Duodenal mucosa (tissue), 2 donors: ENCODE measurements at regions not wholly inside any gene's neighbourhood (a gene's known extent, or its start where the extent isn't known, plus 50 kb on each side); places are given as distances from the start of the nearest gene placed in this dataset.

ENCODE experiments used
- H3K27ac ChIP-seq: one replicate; pipeline ENCODE4 v1.7.0; 2013; ENCODE audit warnings: low read depth, low read length
- H3K27me3 ChIP-seq, 2 donors: one replicate each; pipeline ENCODE4 v1.7.0; 2013; ENCODE audit warnings: low read length in 2 of 2, control low read depth in 1 of 2; ENCODE audit not compliant: insufficient read depth in 2 of 2, control insufficient read depth in 1 of 2
- H3K36me3 ChIP-seq, 2 donors: one replicate each; pipeline ENCODE4 v1.7.0; 2013; ENCODE audit warnings: low read length in 2 of 2, control low read depth in 1 of 2; ENCODE audit not compliant: insufficient read depth in 2 of 2, control insufficient read depth in 1 of 2
- H3K4me1 ChIP-seq, 2 donors: one replicate each; pipeline ENCODE4 v1.7.0; 2013; ENCODE audit warnings: low read length in 2 of 2, control low read depth in 1 of 2; ENCODE audit not compliant: insufficient read depth in 2 of 2, control insufficient read depth in 1 of 2
- H3K4me3 ChIP-seq, 2 donors: one replicate each; pipeline ENCODE4 v1.7.0; 2013; ENCODE audit warnings: low read length in 2 of 2, low read depth in 1 of 2
- H3K9ac ChIP-seq, 2 donors: one replicate each; pipeline ENCODE4 v1.7.0; 2013; ENCODE audit warnings: low read length in 2 of 2, low read depth in 1 of 2
- H3K9me3 ChIP-seq, 2 donors: one replicate each; pipeline ENCODE4 v1.7.0; 2013; ENCODE audit warnings: low read length in 2 of 2, control low read depth in 1 of 2; ENCODE audit not compliant: control insufficient read depth in 1 of 2

- Histone ChIP-seq H3K9ac (no peak overlapping the region), H3K36me3 (no peaks in the 10 kb centered on the region), H3K4me3 (no peak overlapping the region), H3K4me1 (peaks cover 8 to 11% of the 10 kb centered on the region in 2 donors), H3K9me3 (peaks cover 0 to 4% of the 10 kb centered on the region in 2 donors), H3K27ac (no peak overlapping the region), H3K27me3 (no peaks in the 10 kb centered on the region)
Measured at GRCh38 chr2:23132823-23133595, 252.0 kb upstream of the KLHL29 start.

GRCh38 chr2:23134726-23135125 is 250.3 kb upstream of the KLHL29 start:
- H3K9me3 ChIP-seq: no peaks in the 10 kb centered on the region
- H3K27ac ChIP-seq: no peak overlapping the region
- H3K36me3 ChIP-seq: no peaks in the 10 kb centered on the region
- H3K4me1 ChIP-seq: no peaks in the 10 kb centered on the region
- H3K9ac ChIP-seq: no peak overlapping the region
- no peaks in the 10 kb centered on the region for H3K27me3 ChIP-seq
- no peak overlapping the region for H3K4me3 ChIP-seq

- H3K27me3 ChIP-seq: no peaks in the 10 kb centered on the region
Measured at GRCh38 chr2:23135481-23136100, 249.4 kb upstream of the KLHL29 start.

DNA sequence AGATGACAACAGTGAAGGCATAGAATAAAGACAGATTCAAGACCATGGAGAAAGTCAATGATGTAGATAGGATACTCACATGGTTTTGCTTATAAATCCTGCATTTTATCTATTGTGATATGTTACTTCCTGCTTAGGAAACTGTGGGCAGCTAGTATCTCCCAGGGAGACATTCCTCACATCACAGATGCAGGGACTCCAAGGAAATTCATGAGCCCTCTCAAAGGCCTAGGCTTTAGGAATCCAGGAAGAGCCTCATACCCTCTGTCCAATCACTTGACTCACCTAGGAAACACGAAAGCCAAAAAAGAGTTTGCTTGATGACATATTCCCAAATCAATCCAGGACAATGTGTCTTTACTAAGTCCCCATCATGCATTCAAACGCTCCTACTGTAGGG is 247.8 kb upstream of the KLHL29 start:
- Histone ChIP-seq H3K36me3 (no peaks in the 10 kb centered on the region), H3K4me1 (no peaks in the 10 kb centered on the region), H3K9me3 (no peaks in the 10 kb centered on the region), H3K4me3 (no peak overlapping the region), H3K9ac (no peak overlapping the region), H3K27me3 (no peaks in the 10 kb centered on the region), H3K27ac (no peak overlapping the region)

More at GRCh38 chr2:23135481-23136100, 249.4 kb upstream of the KLHL29 start:
- no peaks in the 10 kb centered on the region for H3K9me3 ChIP-seq
- no peak overlapping the region for H3K27ac ChIP-seq
- H3K9ac ChIP-seq: no peak overlapping the region
- H3K36me3 ChIP-seq: no peaks in the 10 kb centered on the region
- H3K4me3 ChIP-seq: no peak overlapping the region
- H3K4me1 ChIP-seq: no peaks in the 10 kb centered on the region

GRCh38 chr2:23138701-23139100 is 246.3 kb upstream of the KLHL29 start:
- Histone ChIP-seq H3K9ac (no peak overlapping the region), H3K4me3 (no peak overlapping the region), H3K4me1 (no peaks in the 10 kb centered on the region), H3K27me3 (no peaks in the 10 kb centered on the region), H3K27ac (no peak overlapping the region), H3K36me3 (no peaks in the 10 kb centered on the region), H3K9me3 (no peaks in the 10 kb centered on the region)

DNA sequence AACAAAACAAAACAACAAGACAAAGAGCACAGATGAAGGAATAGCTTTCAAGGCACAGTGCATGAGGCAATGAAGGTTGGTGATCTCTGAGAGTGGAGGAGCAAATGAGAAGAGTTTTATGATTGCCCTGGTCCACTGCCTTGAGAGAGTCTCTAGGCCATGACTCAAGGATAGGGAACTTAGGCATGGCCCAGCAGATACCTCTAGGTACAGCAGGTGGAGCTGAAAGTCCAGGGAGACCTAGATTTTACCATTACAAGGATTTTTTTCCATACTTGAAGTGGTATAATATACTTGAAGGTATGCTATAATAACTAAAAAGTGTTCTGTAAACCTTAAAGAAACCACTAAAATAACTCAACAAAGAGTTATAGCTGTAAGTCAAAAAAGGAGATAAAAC is 239.5 kb upstream of the KLHL29 start:
- Histone ChIP-seq H3K27ac (no peak overlapping the region), H3K9me3 (no peaks in the 10 kb centered on the region), H3K27me3 (no peaks in the 10 kb centered on the region), H3K4me3 (no peak overlapping the region), H3K4me1 (no peaks in the 10 kb centered on the region), H3K9ac (no peak overlapping the region), H3K36me3 (no peaks in the 10 kb centered on the region)

- Histone ChIP-seq H3K27ac (no peak overlapping the region), H3K9me3 (no peaks in the 10 kb centered on the region), H3K4me3 (no peak overlapping the region), H3K9ac (no peak overlapping the region), H3K4me1 (no peaks in the 10 kb centered on the region), H3K36me3 (no peaks in the 10 kb centered on the region), H3K27me3 (no peaks in the 10 kb centered on the region)
Measured at GRCh38 chr2:23146011-23146410, 239.0 kb upstream of the KLHL29 start.

- no peaks in the 10 kb centered on the region for H3K9me3 ChIP-seq
- no peaks in the 10 kb centered on the region for H3K36me3 ChIP-seq
- H3K4me1 ChIP-seq: no peaks in the 10 kb centered on the region
- H3K27ac ChIP-seq: no peak overlapping the region
- no peak overlapping the region for H3K9ac ChIP-seq
- H3K4me3 ChIP-seq: no peak overlapping the region
- no peaks in the 10 kb centered on the region for H3K27me3 ChIP-seq
Measured at GRCh38 chr2:23148342-23148741, 236.6 kb upstream of the KLHL29 start.

DNA sequence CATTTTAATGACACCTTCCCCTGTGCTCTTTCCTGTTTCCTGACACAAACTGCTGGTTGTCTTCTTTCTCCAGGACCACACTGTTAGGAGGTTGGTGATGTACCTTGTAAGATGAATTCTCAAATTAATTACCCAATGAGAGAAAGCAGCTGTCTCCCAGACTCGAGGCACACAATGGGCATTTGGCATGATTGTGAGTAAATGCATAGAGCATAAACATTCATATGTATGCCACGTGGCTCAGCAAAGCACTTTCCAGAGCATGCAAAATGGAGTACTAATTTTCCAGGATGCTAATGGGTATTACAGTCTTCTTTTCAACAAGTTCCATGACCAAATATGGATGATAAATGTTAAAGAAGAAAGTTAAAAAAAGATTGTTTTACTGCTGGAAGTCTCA is 235.2 kb upstream of the KLHL29 start:
- Histone ChIP-seq H3K27ac (no peak overlapping the region), H3K9me3 (no peaks in the 10 kb centered on the region), H3K4me1 (no peaks in the 10 kb centered on the region), H3K27me3 (no peaks in the 10 kb centered on the region), H3K9ac (no peak overlapping the region), H3K36me3 (no peaks in the 10 kb centered on the region), H3K4me3 (no peak overlapping the region)

- Histone ChIP-seq H3K27ac (no peak overlapping the region), H3K9me3 (no peaks in the 10 kb centered on the region), H3K4me1 (no peaks in the 10 kb centered on the region), H3K27me3 (no peaks in the 10 kb centered on the region), H3K4me3 (no peak overlapping the region), H3K9ac (no peak overlapping the region), H3K36me3 (no peaks in the 10 kb centered on the region)
Measured at GRCh38 chr2:23153484-23153883, 231.5 kb upstream of the KLHL29 start.
